Fibroblast of lung (primary cell): ENCODE measurements at regions not wholly inside any gene's neighbourhood (a gene's known extent, or its start where the extent isn't known, plus 50 kb on each side); places are given as distances from the start of the nearest gene placed in this dataset.

ENCODE experiments used
- EZH2 ChIP-seq: IDR thresholded peaks from 2 replicates; pipeline ENCODE4 v1.5.1; 2012; ENCODE audit warnings: low read length, control low read depth, mild to moderate bottlenecking; ENCODE audit errors: missing control alignments
- TF ChIP-seq, protein P1 (sequence below), 2 donors: IDR thresholded peaks in 1 of 2; conservative IDR thresholded peaks in 1 of 2; 1 replicate in 1 of 2; 2 replicates in 1 of 2; pipeline ENCODE4 v1.5.1; 2011 to 2012; ENCODE audit warnings: low read length in 2 of 2, control low read depth in 1 of 2, inconsistent platforms in 1 of 2, low read depth in 1 of 2, mild to moderate bottlenecking in 1 of 2

GRCh38 chr12:97630875-97631274 is 168.3 kb downstream of the RMST start:
- TF ChIP-seq, protein P1, sequence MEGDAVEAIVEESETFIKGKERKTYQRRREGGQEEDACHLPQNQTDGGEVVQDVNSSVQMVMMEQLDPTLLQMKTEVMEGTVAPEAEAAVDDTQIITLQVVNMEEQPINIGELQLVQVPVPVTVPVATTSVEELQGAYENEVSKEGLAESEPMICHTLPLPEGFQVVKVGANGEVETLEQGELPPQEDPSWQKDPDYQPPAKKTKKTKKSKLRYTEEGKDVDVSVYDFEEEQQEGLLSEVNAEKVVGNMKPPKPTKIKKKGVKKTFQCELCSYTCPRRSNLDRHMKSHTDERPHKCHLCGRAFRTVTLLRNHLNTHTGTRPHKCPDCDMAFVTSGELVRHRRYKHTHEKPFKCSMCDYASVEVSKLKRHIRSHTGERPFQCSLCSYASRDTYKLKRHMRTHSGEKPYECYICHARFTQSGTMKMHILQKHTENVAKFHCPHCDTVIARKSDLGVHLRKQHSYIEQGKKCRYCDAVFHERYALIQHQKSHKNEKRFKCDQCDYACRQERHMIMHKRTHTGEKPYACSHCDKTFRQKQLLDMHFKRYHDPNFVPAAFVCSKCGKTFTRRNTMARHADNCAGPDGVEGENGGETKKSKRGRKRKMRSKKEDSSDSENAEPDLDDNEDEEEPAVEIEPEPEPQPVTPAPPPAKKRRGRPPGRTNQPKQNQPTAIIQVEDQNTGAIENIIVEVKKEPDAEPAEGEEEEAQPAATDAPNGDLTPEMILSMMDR (conservative IDR thresholded peaks at IDR 0.05 in 1 of 2, IDR thresholded peaks at IDR 0.05 in 1 of 2; ENCODE audit: low read depth in 1 of 2, low read length in 2 of 2) = no peak
- no peak for TF ChIP-seq EZH2
